ENCODE measurements at regions not wholly inside any gene's neighbourhood (a gene's known extent, or its start where the extent isn't known, plus 50 kb on each side); places are given as distances from the start of the nearest gene placed in this dataset.

- TF ChIP-seq, protein P1, sequence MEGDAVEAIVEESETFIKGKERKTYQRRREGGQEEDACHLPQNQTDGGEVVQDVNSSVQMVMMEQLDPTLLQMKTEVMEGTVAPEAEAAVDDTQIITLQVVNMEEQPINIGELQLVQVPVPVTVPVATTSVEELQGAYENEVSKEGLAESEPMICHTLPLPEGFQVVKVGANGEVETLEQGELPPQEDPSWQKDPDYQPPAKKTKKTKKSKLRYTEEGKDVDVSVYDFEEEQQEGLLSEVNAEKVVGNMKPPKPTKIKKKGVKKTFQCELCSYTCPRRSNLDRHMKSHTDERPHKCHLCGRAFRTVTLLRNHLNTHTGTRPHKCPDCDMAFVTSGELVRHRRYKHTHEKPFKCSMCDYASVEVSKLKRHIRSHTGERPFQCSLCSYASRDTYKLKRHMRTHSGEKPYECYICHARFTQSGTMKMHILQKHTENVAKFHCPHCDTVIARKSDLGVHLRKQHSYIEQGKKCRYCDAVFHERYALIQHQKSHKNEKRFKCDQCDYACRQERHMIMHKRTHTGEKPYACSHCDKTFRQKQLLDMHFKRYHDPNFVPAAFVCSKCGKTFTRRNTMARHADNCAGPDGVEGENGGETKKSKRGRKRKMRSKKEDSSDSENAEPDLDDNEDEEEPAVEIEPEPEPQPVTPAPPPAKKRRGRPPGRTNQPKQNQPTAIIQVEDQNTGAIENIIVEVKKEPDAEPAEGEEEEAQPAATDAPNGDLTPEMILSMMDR (IDR thresholded peaks at IDR 0.05): no peak
- TF ChIP-seq BHLHE40 (IDR thresholded peaks at IDR 0.05; ENCODE audit: low read depth, low read length) (no peak), EHMT2 (IDR thresholded peaks at IDR 0.05; ENCODE audit: low read depth) (no peak), CHD4 (IDR thresholded peaks at IDR 0.05; ENCODE audit: borderline replicate concordance) (no peak), CBX2 (IDR thresholded peaks at IDR 0.05; ENCODE audit: borderline replicate concordance, low read depth) (no peak), CEBPB (IDR thresholded peaks at IDR 0.05) (no peak), POLR2A (IDR thresholded peaks at IDR 0.05; ENCODE audit: low read length) (no peak), CHD2 (IDR thresholded peaks at IDR 0.05; ENCODE audit: low read length, partially characterized antibody) (no peak), REST (IDR thresholded peaks at IDR 0.05) (no peak), RAD21 (conservative IDR thresholded peaks at IDR 0.05 in 1 of 2, IDR thresholded peaks at IDR 0.05 in 1 of 2) (no peak), KDM1A (IDR thresholded peaks at IDR 0.05; ENCODE audit: low read depth) (no peak)
- TF ChIP-seq, protein P2, sequence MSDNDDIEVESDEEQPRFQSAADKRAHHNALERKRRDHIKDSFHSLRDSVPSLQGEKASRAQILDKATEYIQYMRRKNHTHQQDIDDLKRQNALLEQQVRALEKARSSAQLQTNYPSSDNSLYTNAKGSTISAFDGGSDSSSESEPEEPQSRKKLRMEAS (IDR thresholded peaks at IDR 0.05): no peak
Observed at GRCh38 chr18:4842751-4843150, 354.3 kb downstream of the AKAIN1 start.

Data from A549 (cell line).